OCI-LY7 (cell line): ENCODE measurements at regions not wholly inside any gene's neighbourhood (a gene's known extent, or its start where the extent isn't known, plus 50 kb on each side); places are given as distances from the start of the nearest gene placed in this dataset.

Experiments
- CTCF ChIP-seq: fragments of 200-600 bp; sonication (generic); conservative IDR thresholded peaks from 2 replicates; pipeline ENCODE4 v1.5.1; 2014; ENCODE audit warnings: mild to moderate bottlenecking, antibody characterized with exemption, low read length, moderate library complexity, mixed read lengths
- EZH2phosphoT487 ChIP-seq: fragments of 200-600 bp; sonication (generic); IDR thresholded peaks from 2 replicates; pipeline ENCODE4 v1.6.1; 2018; ENCODE audit warnings: low read depth, borderline replicate concordance, mild to moderate bottlenecking, mixed run types, antibody characterized with exemption, low read length, moderate library complexity, mixed read lengths

DNA sequence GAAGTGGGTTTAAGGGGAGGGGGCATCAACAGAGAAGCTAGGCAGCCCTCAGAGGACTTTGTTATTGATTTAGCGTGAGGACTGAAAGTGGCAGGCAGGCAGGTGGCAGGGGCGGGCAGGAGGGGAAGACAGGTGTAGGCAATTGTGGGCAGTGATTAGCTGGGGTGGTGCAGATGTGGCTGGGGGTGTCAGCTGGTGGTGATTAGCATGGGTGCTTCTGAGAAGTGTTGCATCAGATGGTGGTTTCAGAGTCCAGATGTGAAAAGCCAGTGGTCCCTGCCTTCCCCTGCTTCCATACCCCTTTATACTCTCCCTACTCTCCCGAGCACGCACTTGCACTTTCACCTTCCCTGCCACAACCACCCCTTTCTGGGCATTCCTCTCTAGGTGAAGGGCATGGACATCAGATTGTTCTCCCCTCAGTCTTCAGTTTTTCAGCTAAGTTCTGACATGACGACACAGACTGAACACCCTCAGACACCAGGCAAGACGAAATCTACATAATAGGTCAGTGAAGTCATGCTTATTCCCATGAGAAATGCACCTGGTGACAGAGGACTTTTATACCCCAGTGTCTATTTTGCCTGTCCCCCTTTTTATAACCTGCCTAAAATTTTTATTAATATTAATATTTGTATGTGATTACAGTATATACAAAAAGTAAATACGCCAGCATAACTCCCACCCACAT is 435.7 kb upstream of the CADM1 start:
- TF ChIP-seq CTCF (no peak), EZH2phosphoT487 (no peak)
